ENCODE measurements at regions not wholly inside any gene's neighbourhood (a gene's known extent, or its start where the extent isn't known, plus 50 kb on each side); places are given as distances from the start of the nearest gene placed in this dataset.

- Histone ChIP-seq H3K4me2 (replicated peaks; ENCODE audit: extremely low read depth, low read length, poor library complexity, severe bottlenecking) (no peak overlapping the region), H3K4me1 (ENCODE audit: control insufficient read depth in 1 of 2, insufficient read depth in 2 of 2, low read length in 2 of 2) (no peaks in the 10 kb centered on the region), H3K9ac (ENCODE audit: insufficient read depth, low read length, poor library complexity, severe bottlenecking) (no peak overlapping the region), H2AFZ (ENCODE audit: insufficient read depth, low read depth, low read length, poor library complexity, severe bottlenecking) (no peak overlapping the region), H3K4me3 (replicated peaks in 1 of 3; ENCODE audit: low read depth in 2 of 3, low read length in 3 of 3) (no peak overlapping the region), H3K36me3 (replicated peaks in 1 of 2; ENCODE audit: control insufficient read depth in 1 of 2, insufficient read depth in 2 of 2, low read length in 2 of 2) (no peaks in the 10 kb centered on the region), H3K27ac (ENCODE audit: low read depth in 1 of 2, low read length in 2 of 2) (no peak overlapping the region), H3K9me3 (replicated peaks in 1 of 2; ENCODE audit: control insufficient read depth in 1 of 2, insufficient read depth in 1 of 2, low read length in 2 of 2) (no peaks in the 10 kb centered on the region), H4K20me1 (ENCODE audit: insufficient read depth, low read length) (no peaks in the 10 kb centered on the region), H3K27me3 (ENCODE audit: control insufficient read depth in 2 of 2, insufficient read depth in 2 of 2, low read length in 2 of 2) (no peaks in the 10 kb centered on the region), H3K79me2 (ENCODE audit: insufficient read depth, low read length) (no peaks in the 10 kb centered on the region)
- peaks cover 0 to 3% (median 0%) of the 10 kb centered on the region in 7 donors for H3K9me3 Mint-ChIP-seq
- H3K4me1 Mint-ChIP-seq = no peaks in the 10 kb centered on the region
- TF ChIP-seq CTCF (IDR thresholded peaks at IDR 0.05) = no peak
- no peak for DNase-seq
- no peak overlapping the region for H3K4me3 Mint-ChIP-seq
- no peaks in the 10 kb centered on the region for H3K36me3 Mint-ChIP-seq
- H3K27me3 Mint-ChIP-seq (ENCODE audit: low read depth in 3 of 3) = no peaks in the 10 kb centered on the region
- intact Hi-C loops (cut with micrococcal nuclease) = no loop called here
- no peak overlapping the region for H3K27ac Mint-ChIP-seq
- WGBS (ENCODE audit: insufficient coverage) = no CpG with 5 or more reads among the region's 3 CpGs
Measured at GRCh38 chr4:31065086-31065485, 344.9 kb downstream of the PCDH7 start.

GRCh38 chr4:31068257-31069075 lies 348.3 kb downstream of the PCDH7 start:
- Histone ChIP-seq H2AFZ (ENCODE audit: insufficient read depth, low read depth, low read length, poor library complexity, severe bottlenecking) (no peak overlapping the region), H3K79me2 (ENCODE audit: insufficient read depth, low read length) (no peaks in the 10 kb centered on the region), H3K4me2 (replicated peaks; ENCODE audit: extremely low read depth, low read length, poor library complexity, severe bottlenecking) (no peak overlapping the region), H3K27me3 (ENCODE audit: control insufficient read depth in 2 of 2, insufficient read depth in 2 of 2, low read length in 2 of 2) (no peaks in the 10 kb centered on the region), H4K20me1 (ENCODE audit: insufficient read depth, low read length) (no peaks in the 10 kb centered on the region), H3K4me1 (ENCODE audit: control insufficient read depth in 1 of 2, insufficient read depth in 2 of 2, low read length in 2 of 2) (no peaks in the 10 kb centered on the region), H3K4me3 (replicated peaks in 1 of 3; ENCODE audit: low read depth in 2 of 3, low read length in 3 of 3) (no peak overlapping the region), H3K27ac (ENCODE audit: low read depth in 1 of 2, low read length in 2 of 2) (no peak overlapping the region), H3K9me3 (replicated peaks in 1 of 2; ENCODE audit: control insufficient read depth in 1 of 2, insufficient read depth in 1 of 2, low read length in 2 of 2) (no peaks in the 10 kb centered on the region), H3K9ac (ENCODE audit: insufficient read depth, low read length, poor library complexity, severe bottlenecking) (no peak overlapping the region), H3K36me3 (replicated peaks in 1 of 2; ENCODE audit: control insufficient read depth in 1 of 2, insufficient read depth in 2 of 2, low read length in 2 of 2) (no peaks in the 10 kb centered on the region)
- no peak overlapping the region for H3K4me3 Mint-ChIP-seq
- H3K27ac Mint-ChIP-seq = no peak overlapping the region
- no peak for TF ChIP-seq CTCF (IDR thresholded peaks at IDR 0.05)
- 87% methylated on average over 3 of the region's 11 CpGs for WGBS (ENCODE audit: insufficient coverage)
- no peaks in the 10 kb centered on the region for H3K4me1 Mint-ChIP-seq
- H3K9me3 Mint-ChIP-seq = peaks cover 0 to 3% (median 0%) of the 10 kb centered on the region in 7 donors
- H3K36me3 Mint-ChIP-seq = no peaks in the 10 kb centered on the region
- no peak for DNase-seq
- H3K27me3 Mint-ChIP-seq (ENCODE audit: low read depth in 3 of 3) = no peaks in the 10 kb centered on the region
- intact Hi-C loops (cut with micrococcal nuclease) = no loop called here
